Activated T-cell treated with anti-CD3 and anti-CD28 coated beads, Interleukin-2, amount 50 U/mL, for 1 hour (primary cell): ENCODE measurements at regions not wholly inside any gene's neighbourhood (a gene's known extent, or its start where the extent isn't known, plus 50 kb on each side); places are given as distances from the start of the nearest gene placed in this dataset.

ENCODE experiments used
- DNase-seq: peaks from one replicate; pipeline ENCODE4 v3.0.0-alpha.2; 2020

GRCh38 chr14:89626233-89626806 lies 209.3 kb upstream of the FOXN3 start:
- no peak for DNase-seq

- no peak for DNase-seq
These were observed 208.7 kb upstream of the FOXN3 start for GRCh38 chr14:89625731-89626232.

- no peak for DNase-seq
These were observed 208.2 kb upstream of the FOXN3 start for GRCh38 chr14:89625244-89625713.

GRCh38 chr14:89624500-89625156 lies 207.6 kb upstream of the FOXN3 start:
- no peak for DNase-seq

GRCh38 chr14:89621791-89622638 lies 205.0 kb upstream of the FOXN3 start:
- DNase-seq: no peak

GRCh38 chr14:89621009-89621421 lies 204.0 kb upstream of the FOXN3 start:
- peak; percentile 61 for DNase-seq

GRCh38 chr14:89620436-89620835 lies 203.4 kb upstream of the FOXN3 start:
- no peak for DNase-seq

GRCh38 chr14:89619596-89619995 lies 202.6 kb upstream of the FOXN3 start:
- no peak for DNase-seq

- DNase-seq: peak; percentile 78
These were observed 201.9 kb upstream of the FOXN3 start for GRCh38 chr14:89618811-89619551.

GRCh38 chr14:89618330-89618708 lies 201.3 kb upstream of the FOXN3 start:
- no peak for DNase-seq

GRCh38 chr14:89617481-89618329 lies 200.7 kb upstream of the FOXN3 start:
- DNase-seq: peak; percentile 41

GRCh38 chr14:89616852-89617341 lies 199.9 kb upstream of the FOXN3 start:
- DNase-seq: no peak

- no peak for DNase-seq
These were observed 199.4 kb upstream of the FOXN3 start for GRCh38 chr14:89616425-89616824.

GRCh38 chr14:89615421-89615820 lies 198.4 kb upstream of the FOXN3 start:
- no peak for DNase-seq

GRCh38 chr14:89614009-89614691 lies 197.1 kb upstream of the FOXN3 start:
- DNase-seq: no peak

- DNase-seq: no peak
These were observed 196.4 kb upstream of the FOXN3 start for GRCh38 chr14:89613260-89614008.

- DNase-seq: no peak
These were observed 192.6 kb upstream of the FOXN3 start for GRCh38 chr14:89609500-89610100.

- DNase-seq: no peak
These were observed 190.4 kb upstream of the FOXN3 start for GRCh38 chr14:89607453-89607852.

- no peak for DNase-seq
These were observed 187.0 kb upstream of the FOXN3 start for GRCh38 chr14:89603938-89604480.
